Right lobe of liver (tissue), 4 donors: ENCODE measurements at regions not wholly inside any gene's neighbourhood (a gene's known extent, or its start where the extent isn't known, plus 50 kb on each side); places are given as distances from the start of the nearest gene placed in this dataset.

Experiments used
- POLR2A ChIP-seq: fragments of 450-650 bp; IDR thresholded peaks from one replicate; pipeline ENCODE4 v1.6.1; 2017; ENCODE audit warnings: antibody characterized with exemption, mild to moderate bottlenecking
- TF ChIP-seq, protein P1 (sequence below), 4 donors: fragments of 200-600 bp in 3 of 4; fragments of 450-650 bp in 1 of 4; IDR thresholded peaks; one replicate each; pipeline versions ENCODE4 v1.5.1 to v1.8.0; 2016 to 2022; ENCODE audit warnings: antibody characterized with exemption in 4 of 4, mild to moderate bottlenecking in 2 of 4
- donor health status: DM: no; HTN: no; CAD: no.
- donor health status: DM: no; HTN: no; CAD: no.
- donor health status: DM: no; HTN: yes; CAD: no.

DNA sequence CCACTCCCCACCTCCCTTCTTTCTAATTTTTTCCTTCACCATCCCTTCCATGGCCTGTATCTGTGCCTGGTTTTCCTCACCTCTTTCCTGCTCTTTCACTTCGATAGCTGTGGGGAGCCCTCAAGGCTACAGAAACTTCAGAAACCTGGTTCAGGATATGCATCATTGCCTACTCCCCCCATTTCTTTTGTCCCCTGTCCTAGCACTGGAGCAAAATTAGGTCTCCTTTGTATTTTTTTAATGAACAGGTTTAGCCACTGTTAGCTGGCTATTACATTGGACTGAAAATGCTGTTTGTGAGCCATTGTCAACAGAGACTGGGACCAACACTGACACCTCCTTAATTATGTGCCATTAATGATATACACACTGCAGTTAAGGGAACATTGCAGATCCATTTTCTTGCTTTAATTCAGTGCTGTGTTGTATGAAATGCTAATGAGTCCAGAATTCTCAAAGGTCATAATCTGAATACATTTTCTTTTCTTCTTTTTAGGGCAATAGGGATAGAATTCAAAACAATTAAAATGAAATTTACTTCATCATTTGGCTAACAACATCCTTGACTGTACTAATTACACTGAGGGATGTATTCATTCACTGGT, 138.6 kb downstream of the PDCD6IP start:
- TF ChIP-seq, protein P1, sequence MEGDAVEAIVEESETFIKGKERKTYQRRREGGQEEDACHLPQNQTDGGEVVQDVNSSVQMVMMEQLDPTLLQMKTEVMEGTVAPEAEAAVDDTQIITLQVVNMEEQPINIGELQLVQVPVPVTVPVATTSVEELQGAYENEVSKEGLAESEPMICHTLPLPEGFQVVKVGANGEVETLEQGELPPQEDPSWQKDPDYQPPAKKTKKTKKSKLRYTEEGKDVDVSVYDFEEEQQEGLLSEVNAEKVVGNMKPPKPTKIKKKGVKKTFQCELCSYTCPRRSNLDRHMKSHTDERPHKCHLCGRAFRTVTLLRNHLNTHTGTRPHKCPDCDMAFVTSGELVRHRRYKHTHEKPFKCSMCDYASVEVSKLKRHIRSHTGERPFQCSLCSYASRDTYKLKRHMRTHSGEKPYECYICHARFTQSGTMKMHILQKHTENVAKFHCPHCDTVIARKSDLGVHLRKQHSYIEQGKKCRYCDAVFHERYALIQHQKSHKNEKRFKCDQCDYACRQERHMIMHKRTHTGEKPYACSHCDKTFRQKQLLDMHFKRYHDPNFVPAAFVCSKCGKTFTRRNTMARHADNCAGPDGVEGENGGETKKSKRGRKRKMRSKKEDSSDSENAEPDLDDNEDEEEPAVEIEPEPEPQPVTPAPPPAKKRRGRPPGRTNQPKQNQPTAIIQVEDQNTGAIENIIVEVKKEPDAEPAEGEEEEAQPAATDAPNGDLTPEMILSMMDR (IDR thresholded peaks at IDR 0.05), result no peak
- TF ChIP-seq POLR2A, result no peak
